Keratinocyte (primary cell): ENCODE measurements at regions not wholly inside any gene's neighbourhood (a gene's known extent, or its start where the extent isn't known, plus 50 kb on each side); places are given as distances from the start of the nearest gene placed in this dataset.
"Not testable (repeated sequence)": the region's sequence is repeated elsewhere in the genome, so short reads cannot be mapped to it uniquely, and the experiment has no call there.

Experiments used
- DNase-seq: peaks from one replicate; pipeline ENCODE4 v3.0.0-alpha.2; 2011; ENCODE audit warnings: low read depth, missing footprints, low spot score
- FAIRE-seq: peaks from 2 replicates; lab custom pipeline; 2011; peaks lifted over from hg19 to GRCh38; lab: Jason Lieb, UNC
- H2AFZ ChIP-seq: 2 replicates; pipeline ENCODE4 v1.6.0; 2012; ENCODE audit warnings: low read length, control low read depth, inconsistent platforms; ENCODE audit not compliant: control insufficient read depth
- H3K27ac ChIP-seq: 2 replicates; pipeline ENCODE4 v1.5.1; 2011; ENCODE audit warnings: low read length; ENCODE audit not compliant: control insufficient read depth, insufficient read depth
- H3K27me3 ChIP-seq: 3 replicates; pipeline ENCODE4 v1.6.0; 2011; ENCODE audit warnings: low read length; ENCODE audit not compliant: control insufficient read depth, insufficient read depth; ENCODE audit errors: extremely low read depth
- H3K36me3 ChIP-seq, 2 experiments: 2 replicates in 1 of 2; 3 replicates in 1 of 2; pipeline ENCODE4 v1.5.1; 2011; ENCODE audit warnings: low read length in 2 of 2, mild to moderate bottlenecking in 1 of 2; ENCODE audit not compliant: control insufficient read depth in 2 of 2, insufficient read depth in 2 of 2; ENCODE audit errors: extremely low read depth in 1 of 2
- H3K4me1 ChIP-seq: 3 replicates; pipeline ENCODE4 v1.5.1; 2011; ENCODE audit warnings: low read length; ENCODE audit not compliant: control insufficient read depth, insufficient read depth; ENCODE audit errors: extremely low read depth
- H3K4me2 ChIP-seq: 3 replicates; pipeline ENCODE4 v1.6.0; 2011; ENCODE audit warnings: low read depth, low read length; ENCODE audit not compliant: control insufficient read depth, insufficient read depth; ENCODE audit errors: extremely low read depth
- H3K4me3 ChIP-seq, 3 experiments: fragments of 200-600 bp in 1 of 3; sonication (generic) in 1 of 3; 2 replicates in 2 of 3; 3 replicates in 1 of 3; pipeline ENCODE4 v1.5.1; 2011 to 2016; ENCODE audit warnings: low read length in 3 of 3, mild to moderate bottlenecking in 3 of 3, control low read depth in 2 of 3, inconsistent platforms in 1 of 3, low read depth in 1 of 3, mixed read lengths in 1 of 3, mixed run types in 1 of 3, moderate library complexity in 1 of 3; ENCODE audit not compliant: control insufficient read depth in 2 of 3, insufficient read depth in 2 of 3; ENCODE audit errors: extremely low read depth in 1 of 3
- H3K79me2 ChIP-seq: 2 replicates; pipeline ENCODE4 v1.6.0; 2012; ENCODE audit warnings: low read length; ENCODE audit not compliant: control insufficient read depth, insufficient read depth
- H3K9ac ChIP-seq: 3 replicates; pipeline ENCODE4 v1.6.0; 2011; ENCODE audit warnings: low read length; ENCODE audit not compliant: control insufficient read depth, insufficient read depth; ENCODE audit errors: extremely low read depth
- H3K9me1 ChIP-seq: 3 replicates; pipeline ENCODE4 v1.6.0; 2011; ENCODE audit warnings: low read length; ENCODE audit not compliant: control insufficient read depth, insufficient read depth; ENCODE audit errors: extremely low read depth
- H3K9me3 ChIP-seq: 2 replicates; pipeline ENCODE4 v1.5.1; 2012; ENCODE audit warnings: low read depth, low read length; ENCODE audit not compliant: control insufficient read depth
- H4K20me1 ChIP-seq: 3 replicates; pipeline ENCODE4 v1.6.0; 2011; ENCODE audit warnings: low read length; ENCODE audit not compliant: control insufficient read depth, insufficient read depth; ENCODE audit errors: extremely low read depth
- CTCF ChIP-seq, 3 experiments: IDR thresholded peaks in 1 of 3; conservative IDR thresholded peaks in 1 of 3; optimal IDR thresholded peaks in 1 of 3; 2 replicates in 2 of 3; 3 replicates in 1 of 3; pipeline versions ENCODE3 to v1.5.1; 2011; ENCODE audit warnings: low read length in 3 of 3, mild to moderate bottlenecking in 3 of 3, moderate library complexity in 2 of 3, control low read depth in 1 of 3, inconsistent platforms in 1 of 3; ENCODE audit not compliant: insufficient read depth in 2 of 3; ENCODE audit errors: extremely low read depth in 1 of 3
- EZH2 ChIP-seq: IDR thresholded peaks from one replicate; pipeline ENCODE4 v1.6.1; 2012; ENCODE audit warnings: inconsistent platforms, mild to moderate bottlenecking, low read length, moderate library complexity
- dilution Hi-C: fragments of 300-500 bp; cut with MboI; formaldehyde crosslinking; loops from one replicate; pipeline ENCODE4 v1.7.0; 2020; ENCODE audit warnings: low sequenced_read_pairs; ENCODE audit not compliant: extremely low pct_ligation_motif_present

GRCh38 chr15:21267226-21267625 lies 173.1 kb downstream of the POTEB3 start:
- Histone ChIP-seq H2AFZ (no peak overlapping the region), H3K9me1 (no peaks in the 10 kb centered on the region), H3K27ac (no peak overlapping the region), H3K27me3 (no peaks in the 10 kb centered on the region), H3K4me1 (no peaks in the 10 kb centered on the region), H3K9ac (no peak overlapping the region), H3K4me2 (no peak overlapping the region), H4K20me1 (no peaks in the 10 kb centered on the region), H3K79me2 (no peaks in the 10 kb centered on the region), H3K36me3 (no peaks in the 10 kb centered on the region), H3K9me3 (peaks cover 14% of the 10 kb centered on the region), H3K4me3 (no peak overlapping the region)
- no peak for DNase-seq
- TF ChIP-seq EZH2 (no peak), CTCF (optimal IDR thresholded peaks at IDR 0.05 in 1 of 3, IDR thresholded peaks at IDR 0.05 in 1 of 3, conservative IDR thresholded peaks at IDR 0.05 in 1 of 3; ENCODE audit: extremely low read depth in 1 of 3, insufficient read depth in 2 of 3, low read length in 3 of 3) (no peak)
- FAIRE-seq, result no peak
- dilution Hi-C loops, result no loop called here

DNA sequence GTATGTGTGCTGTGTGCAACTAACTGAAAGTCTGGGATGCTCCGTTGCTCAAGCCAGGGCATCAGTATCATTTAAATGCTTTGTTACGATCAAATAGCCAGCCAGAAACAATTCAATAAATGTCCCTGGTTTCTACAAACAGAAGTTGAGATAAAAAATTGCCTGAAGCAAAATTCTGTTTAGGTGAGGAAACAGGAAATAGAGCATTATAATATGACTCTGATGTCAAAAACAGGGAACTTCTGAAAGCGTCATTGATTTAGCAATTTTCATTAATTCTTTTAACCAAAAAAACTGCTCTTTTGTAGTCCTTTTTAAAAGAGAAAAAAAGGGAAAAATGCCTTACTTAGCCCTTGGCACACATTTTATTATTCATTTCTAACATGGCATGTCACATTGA lies 174.7 kb downstream of the POTEB3 start:
- H3K27me3 ChIP-seq, dilution Hi-C loops, H3K36me3 ChIP-seq, H3K4me1 ChIP-seq, H3K79me2 ChIP-seq, H3K9ac ChIP-seq, H3K9me1 ChIP-seq, H4K20me1 ChIP-seq, H3K4me2 ChIP-seq, H2AFZ ChIP-seq, H3K4me3 ChIP-seq, DNase-seq, H3K27ac ChIP-seq: not testable (repeated sequence)
- peak; percentile 65 for FAIRE-seq
- H3K9me3 ChIP-seq, result peaks cover 23% of the 10 kb centered on the region

DNA sequence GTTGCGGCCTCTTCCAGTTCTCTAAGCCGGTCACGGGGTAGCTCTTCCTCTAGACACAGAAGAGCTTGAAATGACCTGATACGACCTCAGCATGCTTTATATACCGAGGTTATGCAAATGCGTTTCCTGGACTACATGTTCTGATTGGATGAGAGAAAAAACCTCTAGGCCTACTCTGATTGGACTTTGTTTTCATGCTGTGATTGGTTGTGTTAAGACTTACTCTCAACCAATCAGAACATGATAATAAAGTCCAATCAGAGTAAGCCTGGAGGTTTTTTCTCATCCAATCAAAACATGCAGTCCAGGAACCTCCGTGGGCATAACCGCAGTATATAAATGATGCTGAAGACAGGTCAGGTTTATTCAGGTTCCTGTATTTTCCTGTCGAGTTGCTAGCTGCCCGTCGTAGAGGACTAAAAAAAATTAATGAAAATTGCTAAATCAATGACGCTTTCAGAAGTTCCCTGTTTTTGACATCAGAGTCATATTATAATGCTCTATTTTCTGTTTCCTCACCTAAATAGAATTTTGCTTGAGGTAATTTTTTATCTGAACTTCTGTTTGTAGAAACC lies 177.4 kb downstream of the POTEB3 start:
- H3K79me2 ChIP-seq, result no peaks in the 10 kb centered on the region
- dilution Hi-C loops, result no loop called here
- H4K20me1 ChIP-seq, result no peaks in the 10 kb centered on the region
- FAIRE-seq (peak; percentile 49), DNase-seq (no peak)
- no peaks in the 10 kb centered on the region for H3K4me1 ChIP-seq
- no peak overlapping the region for H3K27ac ChIP-seq
- no peaks in the 10 kb centered on the region for H3K9me1 ChIP-seq
- no peak overlapping the region for H3K4me2 ChIP-seq
- TF ChIP-seq EZH2 (no peak), CTCF (optimal IDR thresholded peaks at IDR 0.05 in 1 of 3, IDR thresholded peaks at IDR 0.05 in 1 of 3, conservative IDR thresholded peaks at IDR 0.05 in 1 of 3; ENCODE audit: extremely low read depth in 1 of 3, insufficient read depth in 2 of 3, low read length in 3 of 3) (no peak)
- H3K27me3 ChIP-seq, result no peaks in the 10 kb centered on the region
- H3K4me3 ChIP-seq, result no peak overlapping the region
- H3K9ac ChIP-seq, result no peak overlapping the region
- H3K36me3 ChIP-seq, result no peaks in the 10 kb centered on the region
- H3K9me3 ChIP-seq, result peaks cover 23% of the 10 kb centered on the region
- H2AFZ ChIP-seq, result no peak overlapping the region
